ENCODE measurements at regions not wholly inside any gene's neighbourhood (a gene's known extent, or its start where the extent isn't known, plus 50 kb on each side); places are given as distances from the start of the nearest gene placed in this dataset.

- POLR2A ChIA-PET = interaction anchor here (0.6 kb wide), 1 partner anchor 396 kb away, joined by 6 read pairs; no protein-coding TSS in a partner anchor
- Histone ChIP-seq H3K79me2 (ENCODE audit: control insufficient read depth, insufficient read depth, low read length) (no peaks in the 10 kb centered on the region), H3K9ac (ENCODE audit: control insufficient read depth, insufficient read depth, low read length) (no peak overlapping the region), H3K4me1 (ENCODE audit: control insufficient read depth, insufficient read depth, low read length) (peaks cover 4% of the 10 kb centered on the region), H4K20me1 (ENCODE audit: control insufficient read depth, insufficient read depth) (no peaks in the 10 kb centered on the region), H2AFZ (ENCODE audit: control insufficient read depth, low read depth, low read length) (no peak overlapping the region), H3K4me2 (ENCODE audit: control insufficient read depth, insufficient read depth) (no peak overlapping the region), H3K27ac (ENCODE audit: control insufficient read depth, insufficient read depth) (no peak overlapping the region), H3K4me3 (no peak overlapping the region), H3K36me3 (ENCODE audit: control insufficient read depth in 2 of 2, insufficient read depth in 2 of 2, low read length in 1 of 2) (no peaks in the 10 kb centered on the region), H3K27me3 (replicated peaks in 1 of 2; ENCODE audit: control insufficient read depth in 2 of 2, insufficient read depth in 2 of 2, low read length in 1 of 2) (no peaks in the 10 kb centered on the region), H3K9me3 (replicated peaks; ENCODE audit: control insufficient read depth, insufficient read depth, low read length) (no peaks in the 10 kb centered on the region; the same call in 2 of the 3 replicates)
- WGBS (ENCODE audit: insufficient coverage, insufficient replicate concordance, low lambda C conversion rate, missing lambda C conversion rate) = 72% methylated on average over 4 of the region's 4 CpGs
- in situ Hi-C loops (cut with MboI) = no loop called here
- FAIRE-seq = no peak
- RAD21 ChIA-PET (ENCODE audit: unreplicated experiment) = interaction anchor here (0.6 kb wide), 1 partner anchor 60 kb away, joined by 3 read pairs; no protein-coding TSS in a partner anchor
- SMC1A ChIA-PET (ENCODE audit: uncharacterized antibody, unreplicated experiment) = no interaction called here
- intact Hi-C loops (cut with micrococcal nuclease; ENCODE audit: unreplicated experiment) = no loop called here
- no peak for TF ChIP-seq ZZZ3 (IDR thresholded peaks at IDR 0.05; ENCODE audit: control insufficient read depth, insufficient read length, low read depth)
- TF ChIP-seq ZNF207 (IDR thresholded peaks at IDR 0.05; ENCODE audit: borderline replicate concordance) = no peak
- no peak for TF ChIP-seq TAF1 (IDR thresholded peaks at IDR 0.05; ENCODE audit: borderline replicate concordance, low read depth, low read length)
- no peak for TF ChIP-seq KLF5 (IDR thresholded peaks at IDR 0.05; ENCODE audit: partially characterized antibody)
- no peak for TF ChIP-seq TCF3 (IDR thresholded peaks at IDR 0.05; ENCODE audit: borderline replicate concordance, insufficient read depth, low read depth, low read length)
- no peak for TF ChIP-seq HDGF (IDR thresholded peaks at IDR 0.05)
- TF ChIP-seq, protein P1, sequence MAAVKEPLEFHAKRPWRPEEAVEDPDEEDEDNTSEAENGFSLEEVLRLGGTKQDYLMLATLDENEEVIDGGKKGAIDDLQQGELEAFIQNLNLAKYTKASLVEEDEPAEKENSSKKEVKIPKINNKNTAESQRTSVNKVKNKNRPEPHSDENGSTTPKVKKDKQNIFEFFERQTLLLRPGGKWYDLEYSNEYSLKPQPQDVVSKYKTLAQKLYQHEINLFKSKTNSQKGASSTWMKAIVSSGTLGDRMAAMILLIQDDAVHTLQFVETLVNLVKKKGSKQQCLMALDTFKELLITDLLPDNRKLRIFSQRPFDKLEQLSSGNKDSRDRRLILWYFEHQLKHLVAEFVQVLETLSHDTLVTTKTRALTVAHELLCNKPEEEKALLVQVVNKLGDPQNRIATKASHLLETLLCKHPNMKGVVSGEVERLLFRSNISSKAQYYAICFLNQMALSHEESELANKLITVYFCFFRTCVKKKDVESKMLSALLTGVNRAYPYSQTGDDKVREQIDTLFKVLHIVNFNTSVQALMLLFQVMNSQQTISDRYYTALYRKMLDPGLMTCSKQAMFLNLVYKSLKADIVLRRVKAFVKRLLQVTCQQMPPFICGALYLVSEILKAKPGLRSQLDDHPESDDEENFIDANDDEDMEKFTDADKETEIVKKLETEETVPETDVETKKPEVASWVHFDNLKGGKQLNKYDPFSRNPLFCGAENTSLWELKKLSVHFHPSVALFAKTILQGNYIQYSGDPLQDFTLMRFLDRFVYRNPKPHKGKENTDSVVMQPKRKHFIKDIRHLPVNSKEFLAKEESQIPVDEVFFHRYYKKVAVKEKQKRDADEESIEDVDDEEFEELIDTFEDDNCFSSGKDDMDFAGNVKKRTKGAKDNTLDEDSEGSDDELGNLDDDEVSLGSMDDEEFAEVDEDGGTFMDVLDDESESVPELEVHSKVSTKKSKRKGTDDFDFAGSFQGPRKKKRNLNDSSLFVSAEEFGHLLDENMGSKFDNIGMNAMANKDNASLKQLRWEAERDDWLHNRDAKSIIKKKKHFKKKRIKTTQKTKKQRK (IDR thresholded peaks at IDR 0.05; ENCODE audit: low read depth, low read length) = no peak
- no peak for TF ChIP-seq KDM1A (IDR thresholded peaks at IDR 0.05; ENCODE audit: borderline replicate concordance)
- no peak for DNase-seq (ENCODE audit: low read depth, low spot score)
- CTCF ChIA-PET = no interaction called here
- no peak for ATAC-seq
- no TSS peak for BruUV-seq (replicated peaks)
These were observed 210.6 kb downstream of the TPST1 start for GRCh38 chr7:66415659-66416265.

Measured in GM12878 (cell line).